OCI-M1 (cell line): ENCODE measurements at regions not wholly inside any gene's neighbourhood (a gene's known extent, or its start where the extent isn't known, plus 50 kb on each side); places are given as distances from the start of the nearest gene placed in this dataset.
A peak's percentile ranks its signal among the peaks of the same experiment; 100 is the strongest.
"Not testable (repeated sequence)": the region's sequence is repeated elsewhere in the genome, so short reads cannot be mapped to it uniquely, and the experiment has no call there.

ENCODE experiments used
- DNase-seq: peaks from one replicate; lab custom pipeline; 2025; lab: John Stamatoyannopoulos, UW

- DNase-seq, result no peak
Measured at GRCh38 chr5:174522480-174523260, 201.7 kb upstream of the MSX2 start.

GRCh38 chr5:174523311-174524071 is 200.9 kb upstream of the MSX2 start:
- peak; percentile 1 for DNase-seq

- no peak for DNase-seq
Measured at GRCh38 chr5:174524351-174524750, 200.0 kb upstream of the MSX2 start.

GRCh38 chr5:174526177-174526576 is 198.2 kb upstream of the MSX2 start:
- no peak for DNase-seq

GRCh38 chr5:174527916-174528540 is 196.4 kb upstream of the MSX2 start:
- DNase-seq, result no peak

GRCh38 chr5:174528821-174529544 is 195.4 kb upstream of the MSX2 start:
- no peak for DNase-seq

- no peak for DNase-seq
Measured at GRCh38 chr5:174529925-174530681, 194.3 kb upstream of the MSX2 start.

GRCh38 chr5:174531782-174532191 is 192.6 kb upstream of the MSX2 start:
- no peak for DNase-seq

- peak; percentile 89 for DNase-seq
Measured at GRCh38 chr5:174532455-174533453, 191.6 kb upstream of the MSX2 start.

GRCh38 chr5:174533751-174534241 is 190.6 kb upstream of the MSX2 start:
- DNase-seq, result peak; percentile 24

GRCh38 chr5:174535669-174536068 is 188.7 kb upstream of the MSX2 start:
- DNase-seq, result no peak

GRCh38 chr5:174539823-174540222 is 184.6 kb upstream of the MSX2 start:
- not testable (repeated sequence) for DNase-seq

- no peak for DNase-seq
Measured at GRCh38 chr5:174542037-174542436, 182.3 kb upstream of the MSX2 start.

- DNase-seq, result no peak
Measured at GRCh38 chr5:174542471-174542870, 181.9 kb upstream of the MSX2 start.

GRCh38 chr5:174545926-174546325 is 178.5 kb upstream of the MSX2 start:
- DNase-seq, result no peak

GRCh38 chr5:174547814-174548213 is 176.6 kb upstream of the MSX2 start:
- no peak for DNase-seq

GRCh38 chr5:174549254-174549653 is 175.1 kb upstream of the MSX2 start:
- DNase-seq, result no peak

GRCh38 chr5:174550026-174550425 is 174.4 kb upstream of the MSX2 start:
- no peak for DNase-seq

- no peak for DNase-seq
Measured at GRCh38 chr5:174552428-174552827, 172.0 kb upstream of the MSX2 start.

GRCh38 chr5:174553556-174553955 is 170.8 kb upstream of the MSX2 start:
- DNase-seq, result no peak
